Activated CD8-positive, alpha-beta memory T cell treated with anti-CD3 and anti-CD28 coated beads for 24 hours (primary cell): ENCODE measurements at regions not wholly inside any gene's neighbourhood (a gene's known extent, or its start where the extent isn't known, plus 50 kb on each side); places are given as distances from the start of the nearest gene placed in this dataset.
A peak's percentile ranks its signal among the peaks of the same experiment; 100 is the strongest.
"Not testable (repeated sequence)": the region's sequence is repeated elsewhere in the genome, so short reads cannot be mapped to it uniquely, and the experiment has no call there.

ENCODE experiments used
- DNase-seq: peaks from one replicate; pipeline ENCODE4 v3.0.0-alpha.2; 2020

DNA sequence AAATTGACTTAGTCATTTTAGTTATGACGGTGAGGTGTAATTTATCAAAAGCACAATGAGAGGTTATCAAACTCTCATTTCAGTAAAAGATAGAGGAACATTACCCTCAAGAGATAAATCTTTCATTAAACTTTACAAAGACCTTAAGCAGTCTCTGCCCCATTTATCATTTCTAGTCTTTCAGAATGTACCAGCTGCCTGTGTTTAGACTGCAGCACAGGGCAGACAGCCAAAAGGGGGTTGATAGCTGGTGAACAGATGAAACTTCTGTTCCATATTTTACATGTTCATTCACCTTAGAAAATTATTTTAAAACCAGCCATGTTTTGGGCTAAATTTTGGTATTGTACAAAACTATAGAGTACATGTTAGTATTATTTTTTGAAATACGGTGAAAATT is 514.6 kb upstream of the CNTN3 start:
- DNase-seq, result no peak

- no peak for DNase-seq
These were observed 521.8 kb upstream of the CNTN3 start for GRCh38 chr3:75136100-75136897.

DNA sequence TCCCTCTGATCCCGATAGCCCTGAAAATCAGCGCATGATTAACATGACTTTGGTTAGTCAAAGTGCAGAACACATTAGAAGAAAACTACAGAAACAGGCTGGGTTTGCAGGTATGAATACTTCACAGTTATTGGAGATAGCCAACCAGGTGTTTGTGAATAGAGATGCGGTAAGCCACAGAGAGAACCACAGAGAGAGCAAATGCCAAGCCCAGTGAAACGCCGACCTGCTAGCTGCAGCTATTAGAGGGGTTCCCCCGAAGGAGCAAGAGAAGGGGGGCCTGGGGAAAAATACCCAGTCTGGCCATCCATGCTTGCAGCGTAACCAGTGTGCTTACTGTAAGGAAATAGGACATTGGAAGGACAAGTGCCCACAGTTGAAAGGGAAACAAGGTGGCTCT is 523.9 kb upstream of the CNTN3 start:
- DNase-seq, result no peak

DNA sequence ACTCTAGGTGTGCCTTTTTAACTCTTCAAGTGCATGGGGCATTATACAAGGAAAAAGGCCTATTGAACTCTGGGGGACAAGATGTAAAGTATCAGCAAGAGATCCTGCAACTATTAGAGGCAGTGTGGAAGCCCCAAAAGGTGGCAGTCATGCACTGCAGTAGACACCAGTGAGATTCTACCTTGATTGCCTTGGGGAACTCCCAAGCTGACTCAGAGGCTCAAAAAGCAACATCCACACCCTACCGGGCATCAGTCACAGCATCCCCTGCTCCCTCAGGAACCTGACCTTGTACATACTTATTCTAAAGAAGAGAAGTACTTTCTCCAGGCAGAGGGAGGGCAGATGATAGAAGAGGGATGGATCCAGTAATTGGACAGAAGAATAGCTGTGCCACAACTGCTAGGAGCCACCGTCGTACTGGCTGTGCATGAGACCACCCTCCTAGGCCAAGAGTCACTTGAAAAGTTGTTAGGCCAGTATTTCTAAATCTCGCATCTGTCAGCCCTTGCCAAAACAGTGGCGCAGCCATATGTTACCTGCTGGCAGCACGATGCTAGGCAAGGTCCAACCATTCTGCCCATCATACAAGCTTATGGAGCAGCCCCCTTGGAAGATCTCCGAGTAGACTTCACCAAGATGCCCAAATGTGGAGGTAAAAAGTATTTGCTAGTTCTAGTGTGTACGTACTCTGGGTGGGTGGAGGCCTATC is 523.1 kb upstream of the FRG2C start:
- DNase-seq, result no peak

- no peak for DNase-seq
These were observed 519.7 kb upstream of the FRG2C start for GRCh38 chr3:75144406-75144805.

DNA sequence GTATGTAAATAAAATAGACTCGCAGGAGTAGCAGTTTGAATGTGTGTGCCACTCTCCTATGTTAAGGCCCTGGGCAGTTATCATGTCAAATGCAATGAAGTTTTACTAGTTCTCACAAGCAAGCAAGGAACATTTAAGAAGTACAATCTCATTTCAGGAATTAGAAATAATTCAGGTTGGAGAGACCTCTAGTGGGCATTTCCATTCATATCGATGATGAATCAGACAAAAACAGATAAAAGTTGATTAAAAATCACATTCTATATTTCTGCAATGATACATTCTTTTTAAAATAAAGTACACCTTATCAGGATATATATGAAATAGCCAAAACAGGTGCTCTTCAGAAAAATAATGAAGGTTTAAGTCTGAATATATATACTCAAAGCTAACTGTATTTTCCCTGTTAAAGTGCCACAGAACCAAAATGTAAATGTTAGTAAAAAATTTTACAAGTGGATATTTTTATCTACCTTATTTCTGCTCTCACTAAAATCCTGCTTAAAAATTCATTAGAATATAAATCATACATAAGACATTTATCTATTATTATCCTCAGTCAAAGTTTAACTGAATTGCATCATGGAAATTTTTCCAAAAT is 492.4 kb upstream of the FRG2C start:
- no peak for DNase-seq

DNA sequence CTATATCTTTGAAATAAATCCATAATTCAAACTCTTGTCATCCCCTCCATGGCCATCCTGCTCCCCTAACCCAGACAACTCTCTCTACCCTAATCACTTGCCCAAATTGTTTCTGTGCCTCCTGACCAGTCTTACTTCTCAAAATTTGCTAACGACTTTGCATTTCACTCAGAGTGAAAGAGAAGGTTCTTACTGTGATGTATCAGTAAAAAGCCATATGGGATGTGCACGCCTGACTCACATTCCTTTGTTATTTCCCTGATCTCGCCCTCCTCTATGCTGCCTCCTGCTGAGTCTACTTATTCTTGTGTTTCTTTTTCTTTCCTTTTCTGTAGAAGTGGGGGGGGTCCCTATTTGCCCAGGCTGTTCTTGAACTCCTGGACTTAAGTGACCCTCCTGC is 487.2 kb upstream of the FRG2C start:
- DNase-seq, result no peak

- DNase-seq, result no peak
These were observed 483.7 kb upstream of the FRG2C start for GRCh38 chr3:75180235-75180944.

DNA sequence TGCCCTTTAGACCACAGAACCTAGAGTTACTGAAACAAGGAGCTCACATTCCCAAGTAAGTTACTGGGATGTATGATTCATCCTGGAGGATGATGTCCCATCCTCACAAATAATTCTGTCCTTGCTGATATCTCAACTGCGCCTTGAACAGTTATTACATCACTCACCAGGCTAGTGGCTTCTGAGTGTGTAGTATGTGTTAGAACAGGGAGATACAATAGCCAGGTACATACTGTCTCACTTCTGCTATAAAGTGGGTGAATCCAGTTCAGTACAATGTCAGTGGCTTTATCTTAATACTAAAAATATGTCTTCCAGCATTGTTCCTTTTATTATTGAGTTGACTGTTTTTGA is 483.2 kb upstream of the FRG2C start:
- DNase-seq, result no peak

- DNase-seq, result no peak
These were observed 475.2 kb upstream of the FRG2C start for GRCh38 chr3:75188962-75189361.

DNA sequence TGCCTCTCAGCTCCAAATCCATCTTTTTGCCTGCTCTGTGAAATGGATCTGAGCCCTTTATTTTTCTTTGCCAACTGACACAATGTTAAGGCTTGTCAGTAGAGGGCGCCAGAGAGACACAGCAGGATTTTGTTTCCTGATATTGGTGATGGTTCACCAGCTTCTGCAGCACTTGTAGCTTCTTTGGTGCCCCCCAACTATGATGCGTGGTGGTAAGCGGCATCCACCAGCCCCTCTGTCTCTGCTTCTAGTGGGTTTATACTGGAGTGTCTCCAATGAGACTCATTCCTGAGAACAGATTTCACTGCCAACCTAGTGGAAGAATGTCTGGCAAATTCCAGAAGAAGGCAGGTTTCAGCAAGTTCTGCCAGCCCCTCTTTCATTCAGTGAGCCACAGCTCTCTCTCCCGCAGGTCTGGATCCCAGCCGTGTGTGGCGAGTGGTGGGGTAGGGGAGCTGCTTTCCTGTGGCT is 471.9 kb upstream of the FRG2C start:
- peak; percentile 61 for DNase-seq

GRCh38 chr3:75193797-75194196 is 470.3 kb upstream of the FRG2C start:
- DNase-seq, result no peak

GRCh38 chr3:75214332-75214731 is 449.8 kb upstream of the FRG2C start:
- DNase-seq, result not testable (repeated sequence)

GRCh38 chr3:75218577-75218976 is 445.6 kb upstream of the FRG2C start:
- DNase-seq, result no peak

DNA sequence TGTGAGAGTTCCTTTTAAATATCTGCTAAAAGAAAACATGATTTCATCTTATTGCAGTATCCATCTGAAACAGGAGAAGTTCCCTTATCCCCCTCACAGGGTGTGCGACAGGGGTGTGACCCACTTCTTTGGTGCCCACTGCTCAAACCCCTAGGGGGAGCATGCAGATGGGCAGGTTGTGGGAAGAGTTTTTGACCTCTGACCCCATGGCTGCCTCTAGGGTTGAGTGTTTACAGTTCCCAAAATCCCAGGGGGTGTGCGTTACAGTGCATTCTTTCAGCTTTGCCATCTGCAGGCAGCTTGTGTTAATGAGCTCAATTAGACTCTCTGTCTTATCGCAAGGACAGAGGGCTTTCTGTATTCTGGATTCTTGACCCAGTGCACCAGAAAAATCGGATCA is 443.2 kb upstream of the FRG2C start:
- DNase-seq, result no peak

GRCh38 chr3:75224412-75224811 is 439.7 kb upstream of the FRG2C start:
- DNase-seq, result no peak

GRCh38 chr3:75232216-75232615 is 431.9 kb upstream of the FRG2C start:
- DNase-seq, result no peak

DNA sequence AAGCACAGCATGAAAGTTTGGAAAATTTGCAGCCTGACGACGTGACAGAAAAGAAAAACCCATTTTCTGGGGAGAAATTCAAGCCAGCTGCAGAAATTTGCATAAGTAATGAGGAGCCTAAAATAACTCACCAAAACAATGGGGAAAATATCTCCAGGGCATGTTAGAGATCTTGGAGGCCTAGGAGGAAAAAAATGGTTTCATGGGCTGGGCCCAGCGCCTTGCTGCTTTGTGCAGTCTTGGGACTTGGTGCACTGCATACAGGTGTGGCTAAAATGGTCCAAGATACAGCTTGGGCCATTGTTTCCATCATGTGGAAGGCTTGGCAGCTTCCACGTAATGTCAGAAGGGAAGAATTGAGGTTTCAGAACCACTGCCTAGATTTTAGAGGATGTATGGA is 428.5 kb upstream of the FRG2C start:
- no peak for DNase-seq

GRCh38 chr3:75237053-75237452 is 427.1 kb upstream of the FRG2C start:
- DNase-seq, result no peak

GRCh38 chr3:75237477-75237876 is 426.7 kb upstream of the FRG2C start:
- DNase-seq, result no peak

GRCh38 chr3:75241226-75241962 is 422.7 kb upstream of the FRG2C start:
- not testable (repeated sequence) for DNase-seq

GRCh38 chr3:75242012-75242735 is 422.0 kb upstream of the FRG2C start:
- DNase-seq, result no peak
